Heart right ventricle (tissue), 16 donors: ENCODE measurements at regions not wholly inside any gene's neighbourhood (a gene's known extent, or its start where the extent isn't known, plus 50 kb on each side); places are given as distances from the start of the nearest gene placed in this dataset.

Experiments used
- ATAC-seq, 8 donors: fragments of 200-7000 bp; cut with Tn5 transposase; one replicate each; pipeline ENCODE4 v1.9.1; 2020; ENCODE audit warnings: mild to moderate bottlenecking in 8 of 8, moderate library complexity in 8 of 8, moderate number of reproducible peaks in 1 of 8
- DNase-seq, 2 donors: peaks; one replicate each; pipeline ENCODE4 v3.0.0-alpha.2; 2020
- H3K27ac ChIP-seq, 10 donors: fragments of 200-600 bp; sonication (generic) in 2 of 10; one replicate each; pipeline versions ENCODE4 v1.5.0 to v1.8.0; 2020 to 2022; ENCODE audit warnings: mild to moderate bottlenecking in 3 of 10
- H3K27me3 ChIP-seq, 7 donors: fragments of 200-600 bp; one replicate each; pipeline ENCODE4 v1.8.0; 2021 to 2022; ENCODE audit warnings: mild to moderate bottlenecking in 2 of 7
- H3K36me3 ChIP-seq, 9 donors: fragments of 200-600 bp; sonication (generic) in 1 of 9; one replicate each; pipeline versions ENCODE4 v1.5.0 to v1.8.0; 2020 to 2022; ENCODE audit warnings: mild to moderate bottlenecking in 2 of 9
- H3K4me1 ChIP-seq, 9 donors: fragments of 200-600 bp; sonication (generic) in 1 of 9; one replicate each; pipeline versions ENCODE4 v1.5.0 to v1.8.0; 2020 to 2022; ENCODE audit warnings: mild to moderate bottlenecking in 4 of 9
- H3K4me3 ChIP-seq, 10 donors: fragments of 200-600 bp; sonication (generic) in 2 of 10; one replicate each; pipeline versions ENCODE4 v1.5.0 to v1.8.0; 2020 to 2022; ENCODE audit warnings: mild to moderate bottlenecking in 7 of 10, moderate library complexity in 2 of 10
- H3K9me3 ChIP-seq, 11 donors: fragments of 200-600 bp in 10 of 11; sonication (generic) in 2 of 11; one replicate each; pipeline versions ENCODE4 v1.5.0 to v1.8.0; 2013 to 2022; ENCODE audit warnings: mild to moderate bottlenecking in 2 of 11, control low read depth in 1 of 11, moderate library complexity in 1 of 11
- CTCF ChIP-seq, 9 donors: fragments of 200-600 bp; sonication (generic) in 2 of 9; IDR thresholded peaks; one replicate each; pipeline versions ENCODE4 v1.5.0 to v1.8.0; 2021 to 2022; ENCODE audit warnings: antibody characterized with exemption in 9 of 9, mild to moderate bottlenecking in 5 of 9, moderate library complexity in 1 of 9
- WGBS, 2 donors: extraction: QIAGEN DNeasy Blood & Tissue Kit; methylation state at CpG; one replicate each; pipeline ENCODE4 v1.1.7; 2013; ENCODE audit warnings: inconsistent platforms in 1 of 2; 5-methylcytosine and 5-hydroxymethylcytosine counted together
- intact Hi-C, 10 donors: fragments of 100-400 bp; cut with DNase I; formaldehyde crosslinking; loops; one replicate each; pipeline versions ENCODE4 v1.11.1 to v1.14.2; 2022
- donor health status: Arrhythmogenic right ventricular cardiomyopathy.
- donor health status: ischemic (EF 13 %, LVEDD 7.1; RV severe dilation, severe dysfunction).
- donor health status: healthy with polysubstance abuse.
- donor health status: DM: no; HTN: yes; CAD: no.
- donor health status: DM: no; HTN: no; CAD: no.
- donor health status: ischemic (EF 25% LVEDD 6.9; RV normal size, moderate dysfunction).
- donor health status: ischemic (EF 25% LVEDD 5.7; RV mildly dilated, moderate dysfunction).
- donor health status: healthy.
- donor health status: DM: yes; HTN: yes; CAD: no.
- donor health status: Ischemic cardiomyopathy.
- donor health status: ischemic (EF 35%, LVEDD 5.7; RV mildly dilated, moderate dysfunction).
- donor health status: nonischemic (EF 11% LVEDD 7.7; RV severe dilation, severe dysfunction).
- donor health status: DM: yes; HTN: yes; CAD: no.
- donor health status: PGD.
- donor health status: ischemic (EF 29% LVEDD 5.4; RV normal size, mild dysfunction).
- donor health status: nonischemic (EF 23%, LVEDD 6.1; RV moderate dilation, normal function).

- peak; percentile 57 to 64 for DNase-seq
- Histone ChIP-seq H3K27me3 (no peaks in the 10 kb centered on the region), H3K9me3 (no peaks in the 10 kb centered on the region), H3K27ac (no peak overlapping the region), H3K4me1 (peaks cover 0 to 17% (median 12%) of the 10 kb centered on the region in 9 donors), H3K36me3 (no peaks in the 10 kb centered on the region), H3K4me3 (no peak overlapping the region)
- ATAC-seq = peak; percentile 70 to 88 (median 84)
- intact Hi-C loops = loop anchor here (1.0 to 10.0 kb wide), 16 partner anchors 109 to 376 kb away; partner anchors contain the start of gene LOXHD1 (in 8 of the 10)
- 52 to 55% methylated on average over 15 of the region's 15 CpGs for WGBS, 2 donors
- TF ChIP-seq CTCF (IDR thresholded peaks at IDR 0.05) = peak; percentile 85 to 97 (median 92)
Measured at GRCh38 chr18:46281185-46282176, 177.3 kb downstream of the HAUS1 start.

- WGBS, 2 donors = 95 to 97% methylated on average over 7 of the region's 7 CpGs
- ATAC-seq (no peak), DNase-seq (no peak)
- Histone ChIP-seq H3K9me3 (no peaks in the 10 kb centered on the region), H3K27me3 (no peaks in the 10 kb centered on the region), H3K36me3 (no peaks in the 10 kb centered on the region), H3K27ac (no peak overlapping the region), H3K4me1 (peaks cover 0 to 17% (median 12%) of the 10 kb centered on the region in 9 donors), H3K4me3 (no peak overlapping the region)
- intact Hi-C loops = loop anchor here (2.0 to 10.0 kb wide), 9 partner anchors 163 to 375 kb away; partner anchors contain the start of gene LOXHD1 (in 8 of the 10)
- no peak for TF ChIP-seq CTCF (IDR thresholded peaks at IDR 0.05)
Measured at GRCh38 chr18:46282177-46282570, 178.0 kb downstream of the HAUS1 start.

GRCh38 chr18:46282646-46283045, 178.5 kb downstream of the HAUS1 start:
- ATAC-seq = no peak
- intact Hi-C loops = loop anchor here (2.0 to 10.0 kb wide), 9 partner anchors 162 to 375 kb away; partner anchors contain the start of gene LOXHD1 (in 8 of the 10)
- DNase-seq = no peak
- H3K27me3 ChIP-seq = no peaks in the 10 kb centered on the region
- H3K9me3 ChIP-seq = no peaks in the 10 kb centered on the region
- H3K36me3 ChIP-seq = no peaks in the 10 kb centered on the region
- H3K4me1 ChIP-seq = peaks cover 0 to 17% (median 12%) of the 10 kb centered on the region in 9 donors
- 88 to 96% methylated on average over 7 of the region's 7 CpGs for WGBS, 2 donors
- H3K27ac ChIP-seq = no peak overlapping the region
- H3K4me3 ChIP-seq = no peak overlapping the region
- no peak for TF ChIP-seq CTCF (IDR thresholded peaks at IDR 0.05)

GRCh38 chr18:46283268-46283667, 179.1 kb downstream of the HAUS1 start:
- no peaks in the 10 kb centered on the region for H3K27me3 ChIP-seq
- no peak overlapping the region for H3K4me3 ChIP-seq
- TF ChIP-seq CTCF (IDR thresholded peaks at IDR 0.05) = no peak
- ATAC-seq = no peak
- intact Hi-C loops = loop anchor here (2.0 to 10.0 kb wide), 9 partner anchors 162 to 374 kb away; partner anchors contain the start of gene LOXHD1 (in 8 of the 10)
- H3K4me1 ChIP-seq = peaks cover 0 to 11% (median 8%) of the 10 kb centered on the region in 9 donors
- DNase-seq = no peak
- no peaks in the 10 kb centered on the region for H3K36me3 ChIP-seq
- H3K9me3 ChIP-seq = no peaks in the 10 kb centered on the region
- H3K27ac ChIP-seq = no peak overlapping the region
- 75 to 76% methylated on average over 7 of the region's 7 CpGs for WGBS, 2 donors
